ENCODE measurements at regions not wholly inside any gene's neighbourhood (a gene's known extent, or its start where the extent isn't known, plus 50 kb on each side); places are given as distances from the start of the nearest gene placed in this dataset.

- H3K14ac ChIP-seq (replicated peaks; ENCODE audit: low read depth, low read length), result no peak overlapping the region
- H3K4ac ChIP-seq (ENCODE audit: low read depth, low read length), result no peak overlapping the region
- no peak overlapping the region for H3K4me3 ChIP-seq (ENCODE audit: insufficient read depth, low read depth, low read length)
- H3K56ac ChIP-seq (ENCODE audit: extremely low read depth, insufficient read depth, low read length), result no peak overlapping the region
- H3K27me3 ChIP-seq (ENCODE audit: control insufficient read depth, insufficient read depth, low read length), result no peaks in the 10 kb centered on the region
- DNase-seq (no peak), ATAC-seq (ENCODE audit: low read depth) (no peak)
- H4K20me1 ChIP-seq (ENCODE audit: insufficient read depth, low read length), result no peaks in the 10 kb centered on the region
- no peak overlapping the region for H2BK120ac ChIP-seq (ENCODE audit: low read depth, low read length)
- no peak overlapping the region for H3K27ac ChIP-seq (ENCODE audit: insufficient read depth, low read length)
- H4K5ac ChIP-seq (ENCODE audit: low read depth, low read length), result no peak overlapping the region
- no peak overlapping the region for H2BK20ac ChIP-seq (ENCODE audit: low read depth, low read length)
- intact Hi-C loops (cut with micrococcal nuclease) (no loop called here), in situ Hi-C loops (cut with MboI; ENCODE audit: low sequenced_read_pairs) (no loop called here), dilution Hi-C loops (cut with HindIII; ENCODE audit: low sequenced_read_pairs, unreplicated experiment) (no loop called here)
- no peak overlapping the region for H2BK15ac ChIP-seq (ENCODE audit: low read depth, low read length)
- no peak overlapping the region for H2BK5ac ChIP-seq (ENCODE audit: low read depth, low read length, poor library complexity, severe bottlenecking)
- no peak overlapping the region for H3K9ac ChIP-seq (ENCODE audit: low read depth, low read length)
- H3K18ac ChIP-seq (ENCODE audit: low read depth, low read length), result no peak overlapping the region
- H3K9me3 ChIP-seq (ENCODE audit: control insufficient read depth, insufficient read depth, low read length), result no peaks in the 10 kb centered on the region
- no peak overlapping the region for H4K91ac ChIP-seq (ENCODE audit: insufficient read depth, low read depth, low read length)
- no peak for TF ChIP-seq RAD21 (IDR thresholded peaks at IDR 0.05; ENCODE audit: low read length)
- TF ChIP-seq MXI1 (IDR thresholded peaks at IDR 0.05; ENCODE audit: borderline replicate concordance, low read depth, low read length), result no peak
- no peak for TF ChIP-seq CEBPB (IDR thresholded peaks at IDR 0.05; ENCODE audit: low read depth, low read length)
- TF ChIP-seq SMC3 (IDR thresholded peaks at IDR 0.05; ENCODE audit: low read depth, low read length), result no peak
- no peak for TF ChIP-seq POLR2A (IDR thresholded peaks at IDR 0.05; ENCODE audit: low read depth, low read length)
- TF ChIP-seq ELK1 (IDR thresholded peaks at IDR 0.05; ENCODE audit: borderline replicate concordance, low read depth, low read length), result no peak
- no peaks in the 10 kb centered on the region for H3K9me1 ChIP-seq (ENCODE audit: insufficient read depth, low read length)
- WGBS, 2 experiments (ENCODE audit: extremely low coverage in 2 of 2, insufficient read length in 1 of 2), result no CpG with 5 or more reads among the region's 1 CpG
- no peaks in the 10 kb centered on the region for H3K79me1 ChIP-seq (ENCODE audit: low read depth in 1 of 2, low read length in 2 of 2)
- POLR2A ChIA-PET (ENCODE audit: unreplicated experiment), result no interaction called here
- H2AK9ac ChIP-seq (replicated peaks; ENCODE audit: low read depth, low read length, poor library complexity), result no peak overlapping the region
- CTCF ChIA-PET, result no interaction called here
- H3K23ac ChIP-seq (ENCODE audit: low read depth, low read length), result no peak overlapping the region
- H3K4me2 ChIP-seq (ENCODE audit: low read depth, low read length), result no peak overlapping the region
- no peaks in the 10 kb centered on the region for H3K4me1 ChIP-seq (ENCODE audit: control insufficient read depth, insufficient read depth, low read length)
- H2AFZ ChIP-seq (replicated peaks; ENCODE audit: low read length, poor library complexity), result no peak overlapping the region
- no peaks in the 10 kb centered on the region for H3K36me3 ChIP-seq (ENCODE audit: control insufficient read depth, insufficient read depth, low read length)
- no peak overlapping the region for H2AK5ac ChIP-seq (ENCODE audit: low read depth, low read length)
- H4K8ac ChIP-seq (ENCODE audit: low read depth in 2 of 2, low read length in 2 of 2), result no peak overlapping the region
- no TSS peak for BruUV-seq (replicated peaks)
Observed at GRCh38 chr13:65416784-65417183, 1813.4 kb downstream of the PCDH9 start.
